IPS-18c (cell line): ENCODE measurements at regions not wholly inside any gene's neighbourhood (a gene's known extent, or its start where the extent isn't known, plus 50 kb on each side); places are given as distances from the start of the nearest gene placed in this dataset.

Source experiments
- H3K4me3 ChIP-seq: 2 replicates; pipeline ENCODE4 v1.7.0; 2013; ENCODE audit warnings: low read depth, mild to moderate bottlenecking, low read length, moderate library complexity; ENCODE audit not compliant: insufficient read depth
- H3K9me3 ChIP-seq: one replicate; pipeline ENCODE4 v1.6.1; 2013; ENCODE audit warnings: mild to moderate bottlenecking, low read length, moderate library complexity; ENCODE audit not compliant: control insufficient read depth, insufficient read depth

- no peaks in the 10 kb centered on the region for H3K9me3 ChIP-seq
- no peak overlapping the region; the same call in 1 of the 2 replicates for H3K4me3 ChIP-seq
Observed at GRCh38 chr4:4758681-4759080, 100.8 kb upstream of the MSX1 start.

- H3K4me3 ChIP-seq, result no peak overlapping the region
- no peaks in the 10 kb centered on the region for H3K9me3 ChIP-seq
Observed at GRCh38 chr4:4755306-4755705, 104.2 kb upstream of the MSX1 start.

DNA sequence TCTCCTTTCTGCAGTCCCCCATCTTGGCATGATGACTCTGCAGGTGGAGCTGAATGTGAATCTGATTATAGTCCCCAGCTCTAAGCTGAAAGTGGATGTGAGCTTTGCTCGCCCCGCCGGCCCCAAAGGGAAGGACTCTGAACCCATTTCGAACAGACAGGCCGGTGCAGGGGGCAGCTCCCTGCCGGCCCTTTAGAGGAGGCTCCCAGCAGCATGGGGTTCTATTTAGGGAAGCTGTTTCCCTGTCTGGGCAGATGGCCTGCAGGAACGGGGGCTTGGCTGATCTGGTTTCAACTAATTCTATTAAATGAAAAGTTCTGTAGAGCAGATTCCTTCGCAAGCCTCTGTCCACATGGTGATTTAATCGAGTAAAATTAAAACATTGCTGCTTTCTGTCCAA lies 104.8 kb upstream of the MSX1 start:
- no peak overlapping the region for H3K4me3 ChIP-seq
- H3K9me3 ChIP-seq, result no peaks in the 10 kb centered on the region

GRCh38 chr4:4753643-4754042 lies 105.8 kb upstream of the MSX1 start:
- Histone ChIP-seq H3K4me3 (no peak overlapping the region), H3K9me3 (no peaks in the 10 kb centered on the region)

- Histone ChIP-seq H3K4me3 (no peak overlapping the region), H3K9me3 (no peaks in the 10 kb centered on the region)
Observed at GRCh38 chr4:4752576-4753401, 106.7 kb upstream of the MSX1 start.

GRCh38 chr4:4752025-4752424 lies 107.4 kb upstream of the MSX1 start:
- H3K9me3 ChIP-seq, result no peaks in the 10 kb centered on the region

DNA sequence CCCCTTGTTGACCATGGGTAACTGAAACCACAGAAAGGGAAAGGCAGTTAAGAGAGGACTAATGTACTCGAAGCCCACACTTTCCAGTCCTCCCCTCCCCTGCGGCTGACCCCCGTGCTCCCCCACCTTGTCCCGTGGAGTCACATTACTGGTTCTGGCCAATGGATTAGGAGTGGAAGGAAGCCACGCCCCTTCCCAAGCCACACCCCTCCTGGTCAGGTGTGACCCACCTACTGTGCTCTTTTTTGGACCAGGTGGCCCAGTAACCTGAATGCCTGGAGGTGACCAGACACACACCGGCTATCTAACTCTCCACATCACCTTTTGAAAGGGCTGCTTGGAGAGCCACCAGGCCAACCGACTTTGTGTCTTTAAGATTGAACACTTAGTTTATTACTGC lies 109.3 kb upstream of the MSX1 start:
- Histone ChIP-seq H3K4me3 (no peak overlapping the region), H3K9me3 (no peaks in the 10 kb centered on the region)

More at GRCh38 chr4:4752025-4752424, 107.4 kb upstream of the MSX1 start:
- H3K4me3 ChIP-seq, result no peak overlapping the region

- Histone ChIP-seq H3K9me3 (no peaks in the 10 kb centered on the region), H3K4me3 (no peak overlapping the region)
Observed at GRCh38 chr4:4749137-4749536, 110.3 kb upstream of the MSX1 start.

DNA sequence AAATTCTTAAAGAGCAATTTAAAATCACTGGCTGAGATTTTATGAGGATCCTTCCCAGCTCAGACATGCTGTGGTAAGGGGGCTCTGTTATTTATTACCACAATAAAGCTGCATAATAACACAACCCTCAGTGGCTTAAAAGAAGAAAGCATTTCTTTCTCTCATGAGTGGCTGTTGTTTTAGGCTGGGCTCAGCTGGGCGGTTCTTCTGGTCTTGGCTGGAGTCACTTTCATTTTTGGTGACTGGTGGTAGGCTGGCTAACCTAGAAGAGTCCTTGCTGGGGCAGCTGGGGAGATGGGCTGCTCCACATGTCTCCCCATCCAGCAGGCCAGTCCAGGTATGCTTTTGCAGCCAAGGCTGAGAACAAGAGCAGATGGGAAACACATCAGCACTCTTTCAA lies 113.0 kb upstream of the MSX1 start:
- H3K9me3 ChIP-seq, result no peaks in the 10 kb centered on the region
- H3K4me3 ChIP-seq, result no peak overlapping the region

DNA sequence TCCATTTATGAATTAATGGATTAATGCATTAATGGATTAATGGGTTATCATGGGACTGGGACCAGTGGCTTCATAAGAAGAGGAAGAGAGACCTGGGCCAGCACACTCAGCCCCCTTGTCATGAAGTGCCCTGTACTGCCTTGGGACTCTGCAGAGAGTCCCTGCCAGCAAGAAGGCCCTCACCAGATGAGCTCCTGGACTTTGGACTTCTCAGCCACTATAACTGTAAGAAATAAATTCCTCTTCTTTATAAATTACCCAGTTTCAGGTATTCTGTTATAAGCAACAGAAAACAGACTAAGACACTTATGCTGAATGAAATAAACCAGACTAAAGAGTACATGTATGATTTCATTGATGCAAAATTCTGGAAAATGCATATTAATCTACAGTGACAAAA lies 119.4 kb upstream of the MSX1 start:
- no peak overlapping the region for H3K4me3 ChIP-seq
- no peaks in the 10 kb centered on the region for H3K9me3 ChIP-seq

GRCh38 chr4:4735870-4736269 lies 123.6 kb upstream of the MSX1 start:
- no peaks in the 10 kb centered on the region for H3K9me3 ChIP-seq

GRCh38 chr4:4735136-4735750 lies 124.2 kb upstream of the MSX1 start:
- Histone ChIP-seq H3K9me3 (no peaks in the 10 kb centered on the region), H3K4me3 (no peak overlapping the region)

More at GRCh38 chr4:4735870-4736269, 123.6 kb upstream of the MSX1 start:
- no peak overlapping the region for H3K4me3 ChIP-seq

- H3K9me3 ChIP-seq, result no peaks in the 10 kb centered on the region
- no peak overlapping the region for H3K4me3 ChIP-seq
Observed at GRCh38 chr4:4734425-4734824, 125.0 kb upstream of the MSX1 start.

GRCh38 chr4:4733663-4734062 lies 125.8 kb upstream of the MSX1 start:
- no peaks in the 10 kb centered on the region for H3K9me3 ChIP-seq
- no peak overlapping the region for H3K4me3 ChIP-seq

- Histone ChIP-seq H3K4me3 (no peak overlapping the region), H3K9me3 (peaks cover 4% of the 10 kb centered on the region)
Observed at GRCh38 chr4:4730249-4730648, 129.2 kb upstream of the MSX1 start.

GRCh38 chr4:4729206-4729605 lies 130.3 kb upstream of the MSX1 start:
- peaks cover 4% of the 10 kb centered on the region for H3K9me3 ChIP-seq

GRCh38 chr4:4727536-4727935 lies 131.9 kb upstream of the MSX1 start:
- no peak overlapping the region for H3K4me3 ChIP-seq
- peaks cover 8% of the 10 kb centered on the region for H3K9me3 ChIP-seq

More at GRCh38 chr4:4729206-4729605, 130.3 kb upstream of the MSX1 start:
- no peak overlapping the region for H3K4me3 ChIP-seq

DNA sequence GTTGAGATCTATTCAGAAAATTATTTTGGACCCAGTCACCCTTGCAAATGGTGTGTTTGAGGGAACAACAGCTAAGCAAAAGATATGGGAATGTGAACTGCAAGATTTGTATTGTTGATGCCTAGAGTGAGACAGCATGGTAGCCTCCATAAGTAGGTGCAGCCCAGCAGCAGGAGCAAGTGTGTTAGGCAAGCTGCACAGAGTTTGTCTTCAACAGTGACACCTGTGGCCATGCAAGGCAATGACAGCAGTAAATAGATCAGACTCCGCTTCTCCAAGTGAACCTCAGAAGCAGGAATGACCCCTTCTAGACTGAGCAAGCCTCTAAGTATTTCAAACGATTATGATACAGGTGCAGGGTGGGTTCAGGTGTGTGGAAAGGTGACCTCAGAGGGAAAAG lies 133.4 kb upstream of the MSX1 start:
- H3K4me3 ChIP-seq, result no peak overlapping the region
- H3K9me3 ChIP-seq, result peaks cover 8% of the 10 kb centered on the region
